Cardiac muscle cell (in vitro differentiated cells and primary cell): ENCODE measurements at regions not wholly inside any gene's neighbourhood (a gene's known extent, or its start where the extent isn't known, plus 50 kb on each side); places are given as distances from the start of the nearest gene placed in this dataset.
A peak's percentile ranks its signal among the peaks of the same experiment; 100 is the strongest.

ENCODE experiments used
- DNase-seq, 2 donors: peaks; one replicate each; pipeline versions ENCODE4 v3.0.0 to v3.0.0-alpha.2; 2010 to 2017; ENCODE audit warnings: low read depth in 1 of 2, low spot score in 1 of 2
- H3K27ac ChIP-seq: fragments of 200-600 bp; sonication (generic); 2 replicates; pipeline ENCODE4 v1.5.1; 2016
- H3K27me3 ChIP-seq: fragments of 200-600 bp; sonication (generic); 2 replicates; pipeline ENCODE4 v1.6.0; 2016; ENCODE audit warnings: control low read depth
- H3K36me3 ChIP-seq: fragments of 200-600 bp; sonication (generic); 2 replicates; pipeline ENCODE4 v1.5.1; 2016; ENCODE audit warnings: control low read depth
- H3K4me1 ChIP-seq: fragments of 200-600 bp; sonication (generic); 2 replicates; pipeline ENCODE4 v1.8.1; 2017; ENCODE audit warnings: low read depth, mild to moderate bottlenecking, mixed run types
- H3K4me3 ChIP-seq: fragments of 200-600 bp; sonication (generic); 2 replicates; pipeline ENCODE4 v1.5.1; 2016; ENCODE audit warnings: mild to moderate bottlenecking
- H3K9me3 ChIP-seq: fragments of 200-600 bp; sonication (generic); 2 replicates; pipeline ENCODE4 v1.5.1; 2017; ENCODE audit warnings: low read depth, mild to moderate bottlenecking, control low read depth
- CTCF ChIP-seq: IDR thresholded peaks from 2 replicates; pipeline ENCODE4 v1.5.1; 2012; ENCODE audit warnings: low read depth, mild to moderate bottlenecking, low read length

- Histone ChIP-seq H3K27ac (no peak overlapping the region), H3K9me3 (no peaks in the 10 kb centered on the region), H3K4me1 (no peaks in the 10 kb centered on the region), H3K4me3 (no peak overlapping the region), H3K27me3 (no peaks in the 10 kb centered on the region), H3K36me3 (no peaks in the 10 kb centered on the region)
- no peak for DNase-seq
- TF ChIP-seq CTCF = no peak
Observed at GRCh38 chr14:54104601-54105145, 148.0 kb upstream of the BMP4 start.

DNA sequence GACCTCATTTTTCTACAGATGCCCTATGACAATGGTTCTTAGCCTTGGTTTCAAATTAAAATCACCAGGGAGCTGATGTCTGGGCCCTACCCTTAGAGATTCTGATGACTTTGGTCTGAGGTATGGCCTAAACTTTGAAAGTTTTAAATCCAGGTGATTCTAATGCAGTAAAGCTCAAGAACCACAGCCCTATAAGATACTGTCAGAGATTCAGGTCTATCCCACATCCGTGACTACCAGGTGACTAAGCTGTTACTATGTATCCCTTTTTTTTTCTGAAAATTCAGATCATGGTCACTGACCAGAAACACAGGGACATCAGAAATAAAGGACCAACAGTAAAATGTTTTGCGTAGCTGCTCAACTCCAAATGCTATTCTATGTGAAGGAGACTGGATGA is 148.8 kb upstream of the BMP4 start:
- H3K4me3 ChIP-seq = no peak overlapping the region
- H3K9me3 ChIP-seq = no peaks in the 10 kb centered on the region
- no peak for DNase-seq
- no peaks in the 10 kb centered on the region for H3K36me3 ChIP-seq
- TF ChIP-seq CTCF = no peak
- no peaks in the 10 kb centered on the region for H3K4me1 ChIP-seq
- H3K27me3 ChIP-seq = no peaks in the 10 kb centered on the region
- no peak overlapping the region for H3K27ac ChIP-seq

- H3K4me1 ChIP-seq = no peaks in the 10 kb centered on the region
- H3K4me3 ChIP-seq = no peak overlapping the region
- TF ChIP-seq CTCF = no peak
- H3K27ac ChIP-seq = no peak overlapping the region
- H3K9me3 ChIP-seq = no peaks in the 10 kb centered on the region
- no peaks in the 10 kb centered on the region for H3K27me3 ChIP-seq
- no peaks in the 10 kb centered on the region for H3K36me3 ChIP-seq
- no peak for DNase-seq
Observed at GRCh38 chr14:54105898-54106297, 149.3 kb upstream of the BMP4 start.

DNA sequence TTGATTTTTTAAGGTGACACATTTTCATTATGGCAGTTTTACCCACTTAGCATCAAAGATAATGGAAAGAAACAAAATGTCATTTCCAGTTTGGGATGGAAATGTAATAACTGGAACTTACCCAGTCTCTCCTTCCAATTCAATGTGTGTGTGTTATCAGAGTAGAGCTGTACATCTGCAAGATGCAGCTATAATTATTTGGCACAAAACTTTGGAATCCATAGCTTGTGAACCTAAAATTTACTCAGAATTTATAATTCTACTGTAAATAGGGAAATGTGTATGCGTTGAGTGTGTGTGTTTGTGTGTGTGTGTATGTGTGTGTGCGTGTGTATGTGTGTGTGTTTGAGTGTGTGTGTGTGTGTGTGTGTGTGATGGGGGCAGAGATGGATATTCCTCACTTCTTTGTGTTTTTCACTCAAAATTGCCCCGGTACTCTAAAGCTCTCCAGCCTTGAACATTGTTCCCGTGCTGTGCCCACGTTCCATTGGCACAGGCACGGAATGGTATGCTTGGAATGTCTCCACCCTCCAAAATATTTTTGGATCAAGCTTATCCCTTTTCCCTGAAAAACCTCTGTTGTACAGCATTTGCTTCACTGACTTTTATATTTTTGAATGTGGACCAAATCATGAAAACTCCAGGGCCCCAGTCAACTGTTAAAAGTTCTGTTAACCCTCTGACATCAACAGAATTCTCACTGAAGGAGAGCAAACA is 150.2 kb upstream of the BMP4 start:
- no peaks in the 10 kb centered on the region for H3K4me1 ChIP-seq
- H3K36me3 ChIP-seq = no peaks in the 10 kb centered on the region
- DNase-seq = peak; percentile 4 to 71
- no peaks in the 10 kb centered on the region for H3K9me3 ChIP-seq
- no peak overlapping the region for H3K27ac ChIP-seq
- TF ChIP-seq CTCF = no peak
- no peaks in the 10 kb centered on the region for H3K27me3 ChIP-seq
- no peak overlapping the region for H3K4me3 ChIP-seq

DNA sequence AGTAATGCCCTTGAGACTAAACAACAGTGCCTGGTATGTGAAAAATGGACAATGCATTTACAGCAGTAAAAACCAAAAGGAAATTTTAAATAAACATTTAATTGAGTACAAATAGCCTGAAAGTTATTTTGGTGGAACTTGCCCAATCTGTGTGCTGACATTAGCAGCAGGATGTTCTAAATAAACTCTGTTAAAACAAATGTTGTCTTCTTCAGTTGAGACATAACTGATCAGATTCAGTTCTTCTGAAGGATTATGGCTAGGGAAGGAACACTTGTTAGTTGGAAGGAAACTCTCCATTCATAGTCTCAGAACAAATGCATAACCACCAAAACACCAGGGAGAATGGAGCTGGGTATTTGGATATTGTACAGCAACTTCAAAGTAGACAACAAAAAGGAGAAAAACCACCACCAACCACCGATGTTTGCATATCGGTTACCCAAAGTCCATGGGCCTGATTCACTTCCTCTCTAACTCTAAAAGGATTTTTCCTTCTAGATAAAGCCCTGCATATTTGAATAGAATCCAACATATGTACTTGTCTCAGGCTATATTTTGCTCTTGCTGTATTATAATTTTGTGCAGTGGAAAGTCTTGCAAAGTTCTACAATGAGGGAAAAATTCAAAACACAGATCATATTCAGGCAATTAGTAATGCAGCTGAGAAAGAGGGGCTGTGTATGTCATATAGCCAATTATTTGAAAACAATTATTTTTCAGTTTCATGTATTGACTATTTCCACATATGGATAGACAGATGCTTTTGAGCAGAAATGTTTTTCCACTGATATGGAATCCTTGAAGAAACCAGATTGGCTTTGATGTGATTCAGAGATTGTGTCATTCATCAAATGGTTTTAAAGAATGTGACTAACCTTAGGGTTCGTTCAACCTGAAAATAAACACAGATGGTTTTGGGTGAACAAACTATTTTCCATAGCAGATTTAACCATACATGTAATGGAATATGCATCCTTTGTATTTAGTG is 152.2 kb upstream of the BMP4 start:
- peak in 1 of 2 donors; percentile 95 for DNase-seq
- no peaks in the 10 kb centered on the region for H3K27me3 ChIP-seq
- no peak for TF ChIP-seq CTCF
- H3K9me3 ChIP-seq = no peaks in the 10 kb centered on the region
- no peak overlapping the region for H3K4me3 ChIP-seq
- H3K4me1 ChIP-seq = no peaks in the 10 kb centered on the region
- H3K36me3 ChIP-seq = no peaks in the 10 kb centered on the region
- no peak overlapping the region for H3K27ac ChIP-seq
